HL-60/S4 treated with phorbol 12-myristate 13-acetate at 8.2 ng/mL for 4 days and 3 days (cell line): ENCODE measurements at regions not wholly inside any gene's neighbourhood (a gene's known extent, or its start where the extent isn't known, plus 50 kb on each side); places are given as distances from the start of the nearest gene placed in this dataset.

ENCODE experiments used
- in situ Hi-C: fragments of 300-500 bp; cut with MboI; formaldehyde crosslinking; loops from 2 replicates; pipeline ENCODE4 v1.15.0; 2022; ENCODE audit warnings: low sequenced_read_pairs

- in situ Hi-C loops, result no loop called here
These were observed 191.2 kb downstream of the PIK3R1 start for GRCh38 chr5:68406767-68407241.

GRCh38 chr5:68407311-68408239 is 192.0 kb downstream of the PIK3R1 start:
- in situ Hi-C loops, result no loop called here

- in situ Hi-C loops, result no loop called here
These were observed 192.9 kb downstream of the PIK3R1 start for GRCh38 chr5:68408345-68408871.

GRCh38 chr5:68409259-68409658 is 193.7 kb downstream of the PIK3R1 start:
- in situ Hi-C loops, result no loop called here

- in situ Hi-C loops, result no loop called here
These were observed 195.6 kb downstream of the PIK3R1 start for GRCh38 chr5:68411161-68411560.

- in situ Hi-C loops, result no loop called here
These were observed 199.9 kb downstream of the PIK3R1 start for GRCh38 chr5:68415177-68416085.

- in situ Hi-C loops, result no loop called here
These were observed 201.2 kb downstream of the PIK3R1 start for GRCh38 chr5:68416714-68417113.

GRCh38 chr5:68418201-68418600 is 202.6 kb downstream of the PIK3R1 start:
- in situ Hi-C loops, result no loop called here

- in situ Hi-C loops, result no loop called here
These were observed 203.1 kb downstream of the PIK3R1 start for GRCh38 chr5:68418680-68419079.

- in situ Hi-C loops, result no loop called here
These were observed 203.6 kb downstream of the PIK3R1 start for GRCh38 chr5:68419081-68419636.

- in situ Hi-C loops, result no loop called here
These were observed 204.3 kb downstream of the PIK3R1 start for GRCh38 chr5:68419637-68420452.

GRCh38 chr5:68420476-68421344 is 205.2 kb downstream of the PIK3R1 start:
- in situ Hi-C loops, result no loop called here

GRCh38 chr5:68421485-68422220 is 206.1 kb downstream of the PIK3R1 start:
- in situ Hi-C loops, result no loop called here

- in situ Hi-C loops, result no loop called here
These were observed 207.7 kb downstream of the PIK3R1 start for GRCh38 chr5:68423154-68423811.

GRCh38 chr5:68424799-68425537 is 209.4 kb downstream of the PIK3R1 start:
- in situ Hi-C loops, result no loop called here

GRCh38 chr5:68426586-68426985 is 211.0 kb downstream of the PIK3R1 start:
- in situ Hi-C loops, result no loop called here

GRCh38 chr5:68428231-68428811 is 212.8 kb downstream of the PIK3R1 start:
- in situ Hi-C loops, result no loop called here
